Activated T-cell treated with anti-CD3 and anti-CD28 coated beads, Interleukin-2, amount 50 U/mL, for 4 hours (primary cell): ENCODE measurements at regions not wholly inside any gene's neighbourhood (a gene's known extent, or its start where the extent isn't known, plus 50 kb on each side); places are given as distances from the start of the nearest gene placed in this dataset.

Experiments
- ATAC-seq, 2 donors: fragments of 200-7000 bp; cut with Tn5 transposase; one replicate each; pipeline ENCODE4 v1.10.0; 2021
- DNase-seq: peaks from one replicate; pipeline ENCODE4 v3.0.0-alpha.2; 2020
- H3K27me3 Mint-ChIP-seq: one replicate; pipeline ENCODE4 v1.8.0; 2021; ENCODE audit warnings: low read depth, mixed read lengths
- H3K36me3 Mint-ChIP-seq: one replicate; pipeline ENCODE4 v1.8.0; 2022; ENCODE audit warnings: mixed read lengths; ENCODE audit not compliant: insufficient read depth
- H3K4me1 Mint-ChIP-seq: one replicate; pipeline ENCODE4 v1.8.0; 2021; ENCODE audit warnings: low read depth, mixed read lengths
- H3K4me3 Mint-ChIP-seq: one replicate; pipeline ENCODE4 v1.8.0; 2021; ENCODE audit warnings: mild to moderate bottlenecking, moderate library complexity, mixed read lengths
- H3K9me3 Mint-ChIP-seq: one replicate; pipeline ENCODE4 v1.8.0; 2021; ENCODE audit warnings: mixed read lengths

DNA sequence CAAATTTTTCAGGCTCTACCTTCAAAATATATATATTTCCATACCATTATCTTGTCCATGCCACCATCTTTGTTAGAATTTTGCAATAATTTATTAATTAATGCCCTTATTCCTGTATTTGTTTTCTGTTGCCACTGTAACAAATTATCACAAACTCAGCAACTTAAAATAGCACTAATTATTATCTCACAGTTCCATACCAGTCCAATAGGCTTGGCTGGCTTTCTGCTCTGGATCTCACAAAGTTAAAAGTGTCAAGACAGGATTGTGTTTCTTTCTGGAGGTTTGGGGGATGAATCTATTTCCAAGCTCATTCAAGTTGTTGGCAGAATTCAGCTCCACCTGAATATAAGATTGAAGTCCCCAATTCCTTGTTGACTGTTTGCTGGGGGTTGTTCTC lies 58.6 kb upstream of the SLC38A4 start:
- ATAC-seq, result no peak
- no peak for DNase-seq
- no peak overlapping the region for H3K4me3 Mint-ChIP-seq
- no peaks in the 10 kb centered on the region for H3K4me1 Mint-ChIP-seq
- H3K36me3 Mint-ChIP-seq, result no peaks in the 10 kb centered on the region
- no peaks in the 10 kb centered on the region for H3K9me3 Mint-ChIP-seq
- H3K27me3 Mint-ChIP-seq, result peaks cover 4% of the 10 kb centered on the region

DNA sequence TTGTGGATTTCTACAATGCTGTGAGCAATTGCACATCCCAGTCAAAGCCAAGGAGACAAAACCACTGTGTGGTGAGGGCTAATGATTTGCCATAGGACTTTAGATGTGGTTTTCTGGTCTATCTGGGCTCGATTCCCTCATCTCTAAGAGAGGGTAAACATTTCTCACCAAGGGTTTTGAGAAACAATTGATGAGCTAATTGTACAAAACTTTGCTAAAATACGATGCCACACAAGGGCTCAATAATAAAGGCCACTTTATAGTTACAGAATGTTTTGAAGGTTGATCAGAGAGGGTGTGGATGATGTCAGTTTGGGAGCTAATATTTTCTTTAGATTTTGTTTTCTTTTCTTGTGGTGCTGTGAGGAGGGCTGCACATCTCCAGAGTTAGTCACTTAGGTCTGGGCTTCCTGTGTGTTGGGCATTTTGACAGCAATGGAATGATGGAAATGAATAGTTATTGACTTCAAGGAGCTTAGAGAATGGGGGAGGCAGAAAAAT lies 60.8 kb upstream of the SLC38A4 start:
- H3K27me3 Mint-ChIP-seq, result peaks cover 6% of the 10 kb centered on the region

DNA sequence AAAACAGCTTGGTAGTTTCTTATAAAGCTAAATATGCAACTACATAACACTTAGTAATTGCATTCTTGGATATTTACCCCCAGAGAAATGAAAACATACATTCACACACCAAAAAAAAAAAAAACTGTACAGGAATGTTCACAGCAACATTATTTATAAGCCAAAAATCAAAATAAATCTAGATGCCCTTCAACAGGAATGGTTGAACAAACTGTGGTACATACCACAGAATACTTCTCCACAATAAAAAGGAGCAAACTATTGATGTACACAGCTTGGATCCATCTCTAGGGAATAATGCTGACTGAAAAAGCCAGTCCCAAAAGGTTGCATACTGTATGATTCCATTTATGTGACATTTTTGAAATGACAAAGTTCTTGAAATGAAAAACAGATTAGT lies 62.1 kb upstream of the SLC38A4 start:
- DNase-seq (no peak), ATAC-seq (no peak)
- H3K27me3 Mint-ChIP-seq, result peaks cover 6% of the 10 kb centered on the region

More for the DNA sequence above, 60.8 kb upstream of the SLC38A4 start:
- H3K36me3 Mint-ChIP-seq, result peaks cover 2% of the 10 kb centered on the region
- no peaks in the 10 kb centered on the region for H3K9me3 Mint-ChIP-seq
- H3K4me3 Mint-ChIP-seq, result no peak overlapping the region
- DNase-seq, result no peak
- no peaks in the 10 kb centered on the region for H3K4me1 Mint-ChIP-seq
- no peak for ATAC-seq

DNA sequence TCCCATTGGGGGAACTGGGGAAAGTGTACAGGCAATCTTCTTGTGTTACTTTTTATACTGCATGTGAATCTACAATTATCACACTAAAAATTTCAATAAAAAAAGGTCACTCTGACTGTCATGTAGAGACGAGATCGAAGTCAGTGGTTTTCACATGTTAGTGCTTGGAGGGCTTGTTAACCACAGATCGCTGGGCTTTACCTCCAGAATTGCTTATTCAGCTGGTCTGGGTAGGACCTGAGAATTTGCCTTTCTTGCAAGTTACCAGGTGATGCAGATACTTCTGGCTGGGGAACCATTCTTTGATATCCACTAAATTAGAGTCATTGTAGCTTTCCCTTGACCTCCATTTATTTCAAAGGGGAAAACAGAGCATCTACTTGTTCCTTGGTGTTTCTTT lies 62.8 kb upstream of the SLC38A4 start:
- ATAC-seq, result no peak
- no peaks in the 10 kb centered on the region for H3K9me3 Mint-ChIP-seq
- no peak overlapping the region for H3K4me3 Mint-ChIP-seq
- H3K36me3 Mint-ChIP-seq, result peaks cover 2% of the 10 kb centered on the region
- no peak for DNase-seq
- no peaks in the 10 kb centered on the region for H3K4me1 Mint-ChIP-seq
- H3K27me3 Mint-ChIP-seq, result peaks cover 6% of the 10 kb centered on the region

More for the DNA sequence above, 62.1 kb upstream of the SLC38A4 start:
- H3K4me1 Mint-ChIP-seq, result no peaks in the 10 kb centered on the region
- peaks cover 2% of the 10 kb centered on the region for H3K36me3 Mint-ChIP-seq
- no peaks in the 10 kb centered on the region for H3K9me3 Mint-ChIP-seq
- H3K4me3 Mint-ChIP-seq, result no peak overlapping the region

DNA sequence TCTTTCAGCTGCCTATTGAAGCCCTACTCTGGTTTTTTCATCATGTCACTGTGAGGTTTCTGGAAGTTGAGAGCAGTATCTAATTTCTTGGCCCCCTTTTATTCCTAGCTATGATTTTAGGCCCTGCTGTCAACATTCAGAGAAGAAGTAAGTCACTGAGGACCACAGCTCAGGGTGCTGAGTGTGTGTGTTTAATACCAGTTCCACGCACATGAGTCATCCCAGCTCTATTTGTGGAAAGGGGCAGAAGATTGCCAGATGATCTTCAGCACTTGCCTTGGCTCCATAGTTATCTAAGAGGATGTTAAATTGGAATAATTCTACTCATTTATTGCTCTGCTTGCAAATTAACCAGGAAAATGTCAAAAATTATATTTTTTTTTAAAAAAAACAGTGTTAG lies 65.5 kb upstream of the SLC38A4 start:
- no peak overlapping the region for H3K4me3 Mint-ChIP-seq
- no peaks in the 10 kb centered on the region for H3K9me3 Mint-ChIP-seq
- H3K36me3 Mint-ChIP-seq, result peaks cover 2% of the 10 kb centered on the region
- DNase-seq (no peak), ATAC-seq (no peak)
- peaks cover 6% of the 10 kb centered on the region for H3K27me3 Mint-ChIP-seq
- no peaks in the 10 kb centered on the region for H3K4me1 Mint-ChIP-seq

DNA sequence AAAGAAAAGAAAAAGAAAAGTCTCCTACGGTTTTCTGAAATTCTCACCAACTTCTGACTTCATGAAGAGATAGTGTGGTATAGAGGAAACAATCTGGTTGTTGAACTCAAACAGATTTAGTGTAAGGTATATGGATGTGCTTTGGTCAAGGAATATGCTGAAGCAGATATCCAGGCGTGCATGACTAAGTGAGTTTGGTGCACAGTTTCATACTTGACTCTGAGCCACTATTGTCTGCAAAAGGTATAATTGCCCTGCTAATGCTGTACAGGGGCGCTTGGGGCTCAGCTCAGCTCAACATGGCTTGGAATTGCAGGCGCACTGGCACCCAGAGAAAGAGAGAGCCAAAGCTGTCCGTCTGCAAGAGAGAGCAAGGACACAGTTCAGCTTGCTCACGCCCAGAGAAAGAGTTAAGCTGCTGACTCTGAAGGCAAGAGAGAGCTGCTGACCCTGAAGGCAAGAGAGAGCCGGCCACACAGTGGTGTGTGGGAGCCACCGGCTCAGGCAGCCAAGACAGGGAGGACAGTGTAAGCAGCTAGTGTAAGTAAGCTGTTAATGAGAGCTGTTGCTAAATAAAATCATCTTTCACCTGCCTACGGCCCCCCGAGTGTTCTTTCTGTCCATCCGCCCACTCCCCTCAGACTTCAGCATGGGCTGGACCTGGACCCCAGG lies 66.4 kb upstream of the SLC38A4 start:
- Mint-ChIP-seq H3K4me3 (no peak overlapping the region), H3K9me3 (peaks cover 4% of the 10 kb centered on the region), H3K27me3 (peaks cover 8% of the 10 kb centered on the region), H3K4me1 (peaks cover 4% of the 10 kb centered on the region), H3K36me3 (peaks cover 2% of the 10 kb centered on the region)
- DNase-seq (no peak), ATAC-seq (no peak)

DNA sequence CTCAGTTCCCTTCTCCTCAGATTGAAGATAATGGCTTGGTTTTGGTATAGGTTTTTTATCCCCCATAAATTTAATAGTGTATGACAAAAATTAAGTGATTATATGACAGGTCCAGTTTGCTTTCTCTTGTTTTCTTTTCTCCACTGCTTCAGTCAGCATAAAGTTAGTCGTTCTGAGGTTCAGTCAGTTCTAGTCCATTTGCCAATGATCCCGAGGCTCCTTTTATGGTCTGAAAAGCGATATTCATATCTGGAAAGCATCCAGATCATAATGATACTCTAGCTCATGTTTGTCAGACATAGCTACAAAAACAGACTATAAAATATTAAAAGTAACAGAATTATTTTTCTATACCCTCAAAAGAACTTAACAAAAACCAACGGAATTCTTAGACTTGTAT lies 67.1 kb upstream of the SLC38A4 start:
- H3K4me1 Mint-ChIP-seq, result peaks cover 8% of the 10 kb centered on the region
- H3K4me3 Mint-ChIP-seq, result no peak overlapping the region
- DNase-seq, result no peak
- peaks cover 10% of the 10 kb centered on the region for H3K27me3 Mint-ChIP-seq
- ATAC-seq, result no peak
- peaks cover 6% of the 10 kb centered on the region for H3K9me3 Mint-ChIP-seq
- H3K36me3 Mint-ChIP-seq, result peaks cover 2% of the 10 kb centered on the region

DNA sequence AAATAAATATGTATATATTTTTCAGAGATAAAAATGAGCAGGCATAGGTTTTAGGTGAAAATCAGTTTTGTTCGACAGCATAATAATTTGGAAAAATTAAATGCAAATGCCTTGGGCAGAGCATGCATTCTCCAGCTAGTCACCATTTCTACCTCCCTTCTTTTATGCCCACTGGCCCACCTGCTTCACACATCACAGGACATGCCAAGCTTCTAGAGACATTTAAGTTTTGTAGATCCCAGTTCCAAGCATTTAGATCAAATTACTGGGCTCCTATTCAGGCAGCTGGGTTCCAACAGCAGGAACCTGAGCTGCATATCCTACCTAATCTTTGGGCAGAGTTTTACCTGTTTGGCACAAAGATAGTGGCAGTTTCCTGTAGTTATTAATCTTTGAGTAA lies 67.6 kb upstream of the SLC38A4 start:
- H3K4me3 Mint-ChIP-seq, result no peak overlapping the region
- peaks cover 2% of the 10 kb centered on the region for H3K36me3 Mint-ChIP-seq
- no peak for ATAC-seq
- H3K9me3 Mint-ChIP-seq, result peaks cover 6% of the 10 kb centered on the region
- peaks cover 14% of the 10 kb centered on the region for H3K4me1 Mint-ChIP-seq
- H3K27me3 Mint-ChIP-seq, result peaks cover 10% of the 10 kb centered on the region
- DNase-seq, result no peak

DNA sequence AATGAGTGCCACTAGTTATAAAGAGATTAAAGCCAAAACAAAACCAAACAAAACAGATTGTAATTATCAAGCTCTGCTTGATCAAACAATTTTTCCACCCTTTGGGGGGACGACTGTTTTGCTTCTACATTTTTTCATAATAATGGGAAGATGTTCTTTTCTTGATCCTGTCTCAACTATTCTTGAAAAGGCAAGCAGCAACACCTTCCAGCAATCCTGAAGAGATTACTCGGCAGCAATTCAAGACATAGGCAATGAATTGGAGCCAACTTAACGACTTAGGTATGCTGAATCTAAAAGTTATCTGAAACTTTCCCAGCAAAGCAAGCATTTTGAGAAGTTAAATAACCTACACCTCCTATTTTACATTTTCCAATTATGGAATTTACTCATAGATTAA lies 69.9 kb upstream of the SLC38A4 start:
- peaks cover 6% of the 10 kb centered on the region for H3K9me3 Mint-ChIP-seq
- no peak for ATAC-seq
- H3K4me1 Mint-ChIP-seq, result peaks cover 17% of the 10 kb centered on the region
- H3K4me3 Mint-ChIP-seq, result no peak overlapping the region
- H3K27me3 Mint-ChIP-seq, result peaks cover 9% of the 10 kb centered on the region
- no peaks in the 10 kb centered on the region for H3K36me3 Mint-ChIP-seq
- DNase-seq, result no peak

DNA sequence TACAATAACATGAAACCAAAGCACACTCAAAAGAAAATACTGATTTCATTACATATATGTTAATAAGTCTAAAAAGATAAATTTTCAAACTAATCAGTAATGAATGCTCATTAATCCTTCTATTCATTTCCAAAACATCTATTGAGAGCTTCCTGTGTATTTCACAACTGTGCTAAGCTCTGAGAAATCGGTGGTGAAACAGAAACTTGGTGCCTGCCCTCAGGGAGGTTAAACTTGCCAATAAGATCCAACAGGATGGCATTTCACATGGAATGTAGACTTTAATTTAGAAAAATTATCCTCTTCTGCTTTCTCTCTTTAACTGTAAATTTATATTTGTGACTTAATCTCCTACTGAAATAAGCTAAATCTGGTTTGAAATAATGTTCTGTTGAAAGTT lies 70.9 kb upstream of the SLC38A4 start:
- Mint-ChIP-seq H3K4me3 (no peak overlapping the region), H3K36me3 (no peaks in the 10 kb centered on the region)

DNA sequence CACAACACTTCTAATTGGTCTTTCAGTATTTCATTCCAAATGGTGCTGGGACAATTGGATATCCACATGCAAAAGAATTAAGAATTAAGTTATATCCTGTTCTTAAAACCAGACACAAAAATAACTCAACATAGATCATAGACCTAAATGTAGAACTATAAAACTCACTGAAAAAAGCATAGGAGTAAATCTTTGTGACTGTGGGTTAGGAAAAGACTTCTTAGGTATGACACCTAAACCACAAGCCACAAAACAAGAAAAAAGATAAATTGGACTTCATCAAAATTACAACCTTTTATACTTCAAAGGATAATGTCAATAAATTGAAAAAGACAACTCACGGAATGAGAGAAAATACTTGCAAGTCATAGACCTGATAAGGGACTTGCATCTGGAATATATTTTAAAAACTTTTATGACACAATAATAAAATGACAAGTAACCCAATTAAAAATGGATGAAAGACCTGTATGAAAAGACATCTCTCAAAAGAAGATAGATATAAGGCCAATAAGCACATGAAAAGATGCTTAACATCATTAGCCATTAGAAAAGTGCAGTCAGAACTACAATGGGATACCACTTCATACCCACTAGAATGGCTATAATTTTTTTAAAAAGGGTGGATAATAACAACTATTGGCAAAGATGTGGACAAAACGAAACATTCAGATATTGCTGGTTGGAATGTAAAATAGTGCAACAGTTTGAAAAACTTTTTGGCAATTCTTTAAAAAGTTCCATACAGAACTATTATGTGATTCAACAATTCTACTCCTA lies 72.5 kb upstream of the SLC38A4 start:
- no peak for DNase-seq
- Mint-ChIP-seq H3K4me1 (peaks cover 25% of the 10 kb centered on the region), H3K4me3 (no peak overlapping the region), H3K9me3 (peaks cover 6% of the 10 kb centered on the region), H3K36me3 (no peaks in the 10 kb centered on the region), H3K27me3 (peaks cover 6% of the 10 kb centered on the region)
- no peak for ATAC-seq

More for the DNA sequence above, 70.9 kb upstream of the SLC38A4 start:
- peaks cover 6% of the 10 kb centered on the region for H3K9me3 Mint-ChIP-seq
- peaks cover 25% of the 10 kb centered on the region for H3K4me1 Mint-ChIP-seq
- DNase-seq (no peak), ATAC-seq (no peak)
- H3K27me3 Mint-ChIP-seq, result peaks cover 9% of the 10 kb centered on the region

DNA sequence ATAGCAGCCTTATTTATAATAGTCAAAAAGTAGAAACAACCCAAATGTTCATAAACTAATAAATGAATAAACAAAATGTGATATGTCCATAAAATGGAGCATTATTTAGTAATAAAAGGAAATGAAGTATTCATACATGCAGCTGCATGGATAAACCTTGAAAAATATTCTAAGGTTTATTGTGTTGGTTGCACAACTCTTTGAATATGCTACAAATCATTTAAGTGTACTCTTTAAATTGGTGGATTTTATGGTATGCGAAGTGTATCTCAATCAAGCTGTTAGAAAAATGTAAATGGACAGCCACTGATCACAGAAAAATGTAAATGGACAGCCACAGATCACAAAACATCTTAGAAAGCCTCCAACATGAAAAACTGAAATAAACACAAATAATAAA lies 73.2 kb upstream of the SLC38A4 start:
- peaks cover 7% of the 10 kb centered on the region for H3K27me3 Mint-ChIP-seq
- no peaks in the 10 kb centered on the region for H3K36me3 Mint-ChIP-seq
- peaks cover 6% of the 10 kb centered on the region for H3K9me3 Mint-ChIP-seq
- ATAC-seq, result no peak
- H3K4me3 Mint-ChIP-seq, result no peak overlapping the region
- H3K4me1 Mint-ChIP-seq, result peaks cover 25% of the 10 kb centered on the region
- DNase-seq, result no peak

DNA sequence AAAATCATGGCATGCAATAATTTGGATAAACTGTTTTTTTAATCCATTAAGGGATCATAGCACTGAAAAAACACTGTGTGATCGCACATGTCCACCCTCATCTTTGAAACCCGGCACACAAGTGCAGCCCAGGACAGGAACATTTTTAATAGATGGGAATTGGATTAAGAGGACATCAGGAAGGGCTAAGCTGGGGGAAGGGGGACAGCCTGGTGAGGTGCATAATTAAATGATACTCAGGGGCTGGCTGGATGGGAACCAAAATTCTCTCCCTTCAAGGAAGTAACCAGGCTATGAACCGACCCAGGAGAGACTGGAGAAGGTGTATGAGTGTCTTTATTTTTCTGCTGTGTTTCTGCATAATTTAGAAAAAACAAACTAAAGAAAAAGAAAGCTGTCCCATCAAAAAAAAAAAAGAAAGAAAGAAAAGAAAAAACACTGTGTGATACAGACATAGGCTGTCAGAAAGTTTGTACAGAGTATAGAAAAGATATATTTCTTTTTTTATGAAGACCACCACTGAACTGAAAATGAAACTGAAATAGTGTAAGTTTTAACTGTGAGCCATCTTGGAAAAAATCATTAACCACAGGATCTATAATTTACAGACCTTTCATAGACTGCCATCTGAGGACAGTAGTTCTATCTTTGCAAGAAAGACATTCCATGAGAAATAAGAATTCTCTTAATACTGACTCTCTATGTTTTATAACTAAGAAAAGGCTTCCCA lies 75.1 kb upstream of the SLC38A4 start:
- H3K4me3 Mint-ChIP-seq, result no peak overlapping the region

DNA sequence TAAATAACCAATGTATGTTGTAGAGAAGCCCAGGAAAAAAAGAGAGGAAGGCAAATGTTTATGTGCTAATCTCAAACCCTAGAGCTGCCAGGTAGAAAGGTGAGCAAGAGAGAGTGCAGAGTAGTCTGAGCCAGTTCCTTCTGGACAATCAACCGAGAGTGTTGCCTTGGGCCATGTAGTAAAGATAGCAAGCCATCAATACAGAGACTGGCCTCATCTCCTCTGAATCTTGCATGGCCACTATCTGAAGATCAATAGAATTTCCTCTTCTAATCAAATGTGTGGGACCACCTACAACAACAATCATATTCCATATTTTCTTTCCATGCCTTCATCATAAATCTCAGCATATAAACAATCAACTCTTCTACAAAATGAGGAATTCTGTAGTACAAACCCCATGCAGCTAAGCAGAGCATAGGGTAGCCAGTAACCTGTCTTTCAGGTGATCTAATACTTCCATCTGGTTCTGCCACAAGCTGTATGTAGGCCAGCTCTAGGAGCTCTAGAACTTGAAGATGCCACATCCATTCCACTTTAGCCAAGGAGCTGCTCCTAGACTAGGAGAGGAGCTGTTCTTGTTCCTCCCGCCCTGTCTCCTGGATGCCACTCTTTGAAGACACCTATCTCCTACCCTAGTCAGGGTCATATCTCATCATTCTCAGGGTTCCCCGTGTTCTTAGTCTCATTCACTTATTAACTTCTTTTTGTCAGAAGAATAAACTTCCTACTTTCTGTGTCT lies 75.8 kb upstream of the SLC38A4 start:
- peaks cover 14% of the 10 kb centered on the region for H3K27me3 Mint-ChIP-seq
- H3K9me3 Mint-ChIP-seq, result peaks cover 6% of the 10 kb centered on the region
- no peak overlapping the region for H3K4me3 Mint-ChIP-seq
- peaks cover 25% of the 10 kb centered on the region for H3K4me1 Mint-ChIP-seq
- no peaks in the 10 kb centered on the region for H3K36me3 Mint-ChIP-seq
- DNase-seq, result no peak
- no peak for ATAC-seq

More for the DNA sequence above, 75.1 kb upstream of the SLC38A4 start:
- Mint-ChIP-seq H3K9me3 (peaks cover 6% of the 10 kb centered on the region), H3K36me3 (no peaks in the 10 kb centered on the region), H3K27me3 (peaks cover 12% of the 10 kb centered on the region), H3K4me1 (peaks cover 25% of the 10 kb centered on the region)
- ATAC-seq, result no peak
- no peak for DNase-seq
